HPDE6-E6E7 (cell line): ENCODE measurements at regions not wholly inside any gene's neighbourhood (a gene's known extent, or its start where the extent isn't known, plus 50 kb on each side); places are given as distances from the start of the nearest gene placed in this dataset.
A peak's percentile ranks its signal among the peaks of the same experiment; 100 is the strongest.
"Not testable (repeated sequence)": the region's sequence is repeated elsewhere in the genome, so short reads cannot be mapped to it uniquely, and the experiment has no call there.

Source experiments
- DNase-seq: peaks from one replicate; pipeline ENCODE4 v3.0.0; 2011; ENCODE audit warnings: missing footprints; ENCODE audit errors: extremely low spot score

GRCh38 chr4:84019626-84020025 lies 479.5 kb downstream of the NKX6-1 start:
- no peak for DNase-seq

GRCh38 chr4:84003046-84003445 lies 467.1 kb downstream of the GPAT3 start:
- no peak for DNase-seq

- no peak for DNase-seq
Measured at GRCh38 chr4:84001876-84002569, 466.1 kb downstream of the GPAT3 start.

GRCh38 chr4:83996254-83996653 lies 460.3 kb downstream of the GPAT3 start:
- no peak for DNase-seq

GRCh38 chr4:83993774-83994173 lies 457.9 kb downstream of the GPAT3 start:
- DNase-seq = no peak

- no peak for DNase-seq
Measured at GRCh38 chr4:83989835-83990234, 453.9 kb downstream of the GPAT3 start.

- no peak for DNase-seq
Measured at GRCh38 chr4:83981156-83981555, 445.2 kb downstream of the GPAT3 start.

- no peak for DNase-seq
Measured at GRCh38 chr4:83979773-83980172, 443.9 kb downstream of the GPAT3 start.

GRCh38 chr4:83974111-83974780 lies 438.3 kb downstream of the GPAT3 start:
- DNase-seq = peak; percentile 61

- DNase-seq = no peak
Measured at GRCh38 chr4:83964996-83965541, 429.2 kb downstream of the GPAT3 start.

- no peak for DNase-seq
Measured at GRCh38 chr4:83962492-83962891, 426.6 kb downstream of the GPAT3 start.

GRCh38 chr4:83961575-83961974 lies 425.7 kb downstream of the GPAT3 start:
- DNase-seq = no peak

- no peak for DNase-seq
Measured at GRCh38 chr4:83959160-83959559, 423.3 kb downstream of the GPAT3 start.

- DNase-seq = no peak
Measured at GRCh38 chr4:83947830-83948193, 411.9 kb downstream of the GPAT3 start.

GRCh38 chr4:83947125-83947829 lies 411.4 kb downstream of the GPAT3 start:
- DNase-seq = no peak

- DNase-seq = not testable (repeated sequence)
Measured at GRCh38 chr4:83943691-83944090, 407.8 kb downstream of the GPAT3 start.

GRCh38 chr4:83932750-83933391 lies 397.0 kb downstream of the GPAT3 start:
- no peak for DNase-seq

- DNase-seq = no peak
Measured at GRCh38 chr4:83931659-83932438, 395.9 kb downstream of the GPAT3 start.

GRCh38 chr4:83929550-83929949 lies 393.6 kb downstream of the GPAT3 start:
- DNase-seq = no peak

- no peak for DNase-seq
Measured at GRCh38 chr4:83926950-83927349, 391.0 kb downstream of the GPAT3 start.

GRCh38 chr4:83923341-83923740 lies 387.4 kb downstream of the GPAT3 start:
- DNase-seq = no peak
